Smooth muscle cell (in vitro differentiated cells): ENCODE measurements at regions not wholly inside any gene's neighbourhood (a gene's known extent, or its start where the extent isn't known, plus 50 kb on each side); places are given as distances from the start of the nearest gene placed in this dataset.

Experiments used
- DNase-seq: peaks from one replicate; lab custom pipeline; 2025; ENCODE audit not compliant: unreplicated experiment; lab: John Stamatoyannopoulos, UW
- H2AFZ ChIP-seq: fragments of 200-600 bp; sonication (generic); 2 replicates; pipeline ENCODE4 v1.6.0; 2016; ENCODE audit warnings: antibody characterized with exemption, low read depth, mild to moderate bottlenecking
- H3F3A ChIP-seq: fragments of 200-600 bp; sonication (generic); 2 replicates; pipeline ENCODE4 v1.6.0; 2017; ENCODE audit warnings: antibody characterized with exemption, low read depth
- H3K27ac ChIP-seq: fragments of 200-600 bp; sonication (generic); 2 replicates; pipeline ENCODE4 v1.5.1; 2016; ENCODE audit warnings: low read depth, mild to moderate bottlenecking
- H3K27me3 ChIP-seq: fragments of 200-600 bp; sonication (generic); 2 replicates; pipeline ENCODE4 v1.6.1; 2016; ENCODE audit warnings: low read depth, mild to moderate bottlenecking
- H3K36me3 ChIP-seq: fragments of 200-600 bp; sonication (generic); 2 replicates; pipeline ENCODE4 v1.5.1; 2016; ENCODE audit warnings: low read depth
- H3K4me1 ChIP-seq: fragments of 200-600 bp; sonication (generic); 2 replicates; pipeline ENCODE4 v1.5.1; 2016; ENCODE audit warnings: low read depth
- H3K4me2 ChIP-seq: fragments of 200-600 bp; sonication (generic); 2 replicates; pipeline ENCODE4 v1.6.0; 2016; ENCODE audit warnings: mild to moderate bottlenecking
- H3K4me3 ChIP-seq: fragments of 200-600 bp; sonication (generic); 2 replicates; pipeline ENCODE4 v1.5.1; 2016; ENCODE audit warnings: mild to moderate bottlenecking
- H3K79me2 ChIP-seq: fragments of 200-600 bp; sonication (generic); 2 replicates; pipeline ENCODE4 v1.6.0; 2016; ENCODE audit warnings: low read depth, mild to moderate bottlenecking
- H3K9ac ChIP-seq: fragments of 200-600 bp; sonication (generic); 2 replicates; pipeline ENCODE4 v1.6.0; 2016; ENCODE audit warnings: low read depth
- H3K9me3 ChIP-seq: fragments of 200-600 bp; sonication (generic); replicated peaks from 2 replicates; pipeline ENCODE4 v1.5.1; 2016; ENCODE audit warnings: low read depth
- H4K20me1 ChIP-seq: fragments of 200-600 bp; sonication (generic); 2 replicates; pipeline ENCODE4 v1.6.0; 2016; ENCODE audit warnings: low read depth
- WGBS: methylation state at CpG from one replicate; pipeline ENCODE4 v1.1.7; 2016; ENCODE audit warnings: low lambda C conversion rate; 5-methylcytosine and 5-hydroxymethylcytosine counted together
- TF ChIP-seq, protein P1 (sequence below): fragments of 200-600 bp; sonication (generic); IDR thresholded peaks from 2 replicates; pipeline ENCODE4 v1.5.1; 2017; ENCODE audit warnings: borderline replicate concordance, mild to moderate bottlenecking, antibody characterized with exemption; ENCODE audit not compliant: insufficient read depth, poor library complexity, severe bottlenecking

DNA sequence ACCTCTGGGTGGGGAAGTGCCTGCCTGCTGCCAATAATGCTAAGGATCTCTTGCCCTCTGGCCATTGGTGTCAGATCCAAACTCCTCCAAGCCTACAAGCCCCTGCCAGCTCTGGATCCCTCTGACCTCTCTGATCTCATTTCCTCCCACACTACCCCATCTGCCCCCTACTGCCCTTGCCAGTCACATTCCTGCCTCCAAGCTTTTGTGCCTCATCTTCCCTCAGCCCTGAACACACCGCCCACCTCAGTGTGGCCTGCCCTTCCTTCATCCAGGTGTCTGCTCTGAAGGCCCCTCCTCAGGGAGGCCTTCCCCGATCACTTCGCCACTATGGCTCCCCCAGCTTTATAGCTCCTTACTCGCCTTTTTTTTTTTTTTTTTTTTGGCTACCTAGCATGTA, 161.0 kb upstream of the GLI2 start:
- Histone ChIP-seq H3K79me2 (no peaks in the 10 kb centered on the region), H3K4me1 (peaks cover 4% of the 10 kb centered on the region), H3K4me3 (no peak overlapping the region), H3F3A (no peaks in the 10 kb centered on the region), H3K27me3 (peaks cover 63% of the 10 kb centered on the region), H4K20me1 (no peaks in the 10 kb centered on the region), H3K9me3 (no peaks in the 10 kb centered on the region), H3K4me2 (no peak overlapping the region), H3K36me3 (no peaks in the 10 kb centered on the region), H3K27ac (no peak overlapping the region), H2AFZ (no peak overlapping the region), H3K9ac (no peak overlapping the region)
- TF ChIP-seq, protein P1, sequence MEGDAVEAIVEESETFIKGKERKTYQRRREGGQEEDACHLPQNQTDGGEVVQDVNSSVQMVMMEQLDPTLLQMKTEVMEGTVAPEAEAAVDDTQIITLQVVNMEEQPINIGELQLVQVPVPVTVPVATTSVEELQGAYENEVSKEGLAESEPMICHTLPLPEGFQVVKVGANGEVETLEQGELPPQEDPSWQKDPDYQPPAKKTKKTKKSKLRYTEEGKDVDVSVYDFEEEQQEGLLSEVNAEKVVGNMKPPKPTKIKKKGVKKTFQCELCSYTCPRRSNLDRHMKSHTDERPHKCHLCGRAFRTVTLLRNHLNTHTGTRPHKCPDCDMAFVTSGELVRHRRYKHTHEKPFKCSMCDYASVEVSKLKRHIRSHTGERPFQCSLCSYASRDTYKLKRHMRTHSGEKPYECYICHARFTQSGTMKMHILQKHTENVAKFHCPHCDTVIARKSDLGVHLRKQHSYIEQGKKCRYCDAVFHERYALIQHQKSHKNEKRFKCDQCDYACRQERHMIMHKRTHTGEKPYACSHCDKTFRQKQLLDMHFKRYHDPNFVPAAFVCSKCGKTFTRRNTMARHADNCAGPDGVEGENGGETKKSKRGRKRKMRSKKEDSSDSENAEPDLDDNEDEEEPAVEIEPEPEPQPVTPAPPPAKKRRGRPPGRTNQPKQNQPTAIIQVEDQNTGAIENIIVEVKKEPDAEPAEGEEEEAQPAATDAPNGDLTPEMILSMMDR = no peak
- WGBS = 73% methylated on average over 4 of the region's 4 CpGs
- no peak for DNase-seq

- H3K27ac ChIP-seq = no peak overlapping the region
- whole genome bisulfite sequencing = 88% methylated on average over 6 of the region's 6 CpGs
- peaks cover 4% of the 10 kb centered on the region for H3K4me1 ChIP-seq
- H3F3A ChIP-seq = no peaks in the 10 kb centered on the region
- TF ChIP-seq, protein P1 = no peak
- no peaks in the 10 kb centered on the region for H4K20me1 ChIP-seq
- H3K4me2 ChIP-seq = no peak overlapping the region
- no peak overlapping the region for H2AFZ ChIP-seq
- no peak overlapping the region for H3K4me3 ChIP-seq
- H3K9me3 ChIP-seq = no peaks in the 10 kb centered on the region
- no peak for DNase-seq
- peaks cover 73% of the 10 kb centered on the region for H3K27me3 ChIP-seq
- no peaks in the 10 kb centered on the region for H3K79me2 ChIP-seq
- H3K36me3 ChIP-seq = no peaks in the 10 kb centered on the region
- H3K9ac ChIP-seq = no peak overlapping the region
Observed at GRCh38 chr2:120575966-120576365, 159.7 kb upstream of the GLI2 start.

GRCh38 chr2:120576509-120577474, 158.9 kb upstream of the GLI2 start:
- Histone ChIP-seq H3K9me3 (no peaks in the 10 kb centered on the region), H3K4me2 (peak overlapping the region; percentile 62), H3K36me3 (no peaks in the 10 kb centered on the region), H4K20me1 (no peaks in the 10 kb centered on the region), H3K4me3 (no peak overlapping the region), H3K27ac (no peak overlapping the region), H2AFZ (no peak overlapping the region), H3K79me2 (no peaks in the 10 kb centered on the region), H3F3A (no peaks in the 10 kb centered on the region), H3K9ac (no peak overlapping the region), H3K27me3 (peaks cover 73% of the 10 kb centered on the region), H3K4me1 (peaks cover 4% of the 10 kb centered on the region)
- WGBS = 66% methylated on average over 50 of the region's 51 CpGs
- DNase-seq = no peak
- TF ChIP-seq, protein P1 = no peak
